ENCODE measurements at regions not wholly inside any gene's neighbourhood (a gene's known extent, or its start where the extent isn't known, plus 50 kb on each side); places are given as distances from the start of the nearest gene placed in this dataset.

DNA sequence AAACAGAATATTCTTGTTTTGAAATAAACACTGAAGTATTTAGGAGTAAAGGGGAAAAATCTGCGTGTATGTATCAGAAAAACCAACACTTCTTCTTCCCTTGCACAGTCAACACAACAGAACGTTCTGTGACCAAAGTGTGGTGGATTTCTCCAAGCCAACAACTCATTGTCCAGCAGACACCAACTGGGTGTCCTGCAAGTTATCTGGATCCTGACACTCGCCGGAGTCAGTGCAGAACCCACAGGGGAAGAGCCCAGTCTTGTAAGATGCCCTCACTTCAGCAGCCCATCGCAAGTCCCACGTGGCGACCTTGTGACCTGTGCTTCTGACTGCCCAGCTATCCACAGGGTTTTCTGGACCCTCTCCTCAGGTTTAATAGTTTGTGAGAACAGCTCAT is 630.7 kb upstream of the ZFP42 start:
- Histone ChIP-seq H3K36me3 (ENCODE audit: control insufficient read depth in 1 of 2, insufficient read depth in 2 of 2, low read length in 1 of 2) (no peaks in the 10 kb centered on the region), H3K4me1 (ENCODE audit: control insufficient read depth in 1 of 2, insufficient read depth in 2 of 2, low read length in 2 of 2) (no peaks in the 10 kb centered on the region), H3K27ac (ENCODE audit: low read depth in 1 of 2, low read length in 2 of 2) (no peak overlapping the region), H3K9me3 (ENCODE audit: control insufficient read depth, low read length) (no peaks in the 10 kb centered on the region), H3K4me3 (ENCODE audit: low read length in 2 of 2) (no peak overlapping the region), H3K27me3 (ENCODE audit: control insufficient read depth in 1 of 2, insufficient read depth in 2 of 2, low read length in 1 of 2) (no peaks in the 10 kb centered on the region)
- WGBS, 2 donors, result 96 to 98% methylated on average over 7 of the region's 7 CpGs
- intact Hi-C loops (cut with DNase I), result no loop called here
- DNase-seq (no peak), ATAC-seq (ENCODE audit: low FRiP score) (no peak)

DNA sequence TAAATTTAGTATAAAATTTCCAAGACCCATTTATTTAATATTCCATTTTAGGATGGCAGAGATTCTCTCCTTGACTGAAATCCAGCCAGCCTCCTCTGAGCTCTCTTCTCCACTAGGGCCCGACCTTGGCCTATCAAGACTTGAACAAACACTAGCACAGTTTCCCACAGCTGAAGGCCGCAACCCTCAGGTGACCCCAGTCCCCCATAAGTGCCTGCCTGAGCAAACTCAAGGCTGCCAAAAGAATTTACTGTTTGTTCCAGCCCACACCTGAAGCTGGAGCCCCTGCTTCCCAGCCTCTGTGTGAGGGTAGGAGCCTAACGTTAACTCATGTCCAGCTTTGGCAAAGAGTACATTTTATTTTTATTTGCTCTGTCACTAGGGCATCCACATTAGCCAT is 629.0 kb upstream of the ZFP42 start:
- no peak overlapping the region for H3K27ac ChIP-seq (ENCODE audit: low read depth in 1 of 2, low read length in 2 of 2)
- H3K27me3 ChIP-seq (ENCODE audit: control insufficient read depth in 1 of 2, insufficient read depth in 2 of 2, low read length in 1 of 2), result no peaks in the 10 kb centered on the region
- intact Hi-C loops (cut with DNase I), result no loop called here
- H3K4me3 ChIP-seq (ENCODE audit: low read length in 2 of 2), result no peak overlapping the region
- WGBS, 2 donors, result 74 to 78% methylated on average over 3 of the region's 3 CpGs
- ATAC-seq (ENCODE audit: low FRiP score) (no peak), DNase-seq (no peak)
- H3K36me3 ChIP-seq (ENCODE audit: control insufficient read depth in 1 of 2, insufficient read depth in 2 of 2, low read length in 1 of 2), result no peaks in the 10 kb centered on the region
- H3K4me1 ChIP-seq (ENCODE audit: control insufficient read depth in 1 of 2, insufficient read depth in 2 of 2, low read length in 2 of 2), result no peaks in the 10 kb centered on the region
- H3K9me3 ChIP-seq (ENCODE audit: control insufficient read depth, low read length), result no peaks in the 10 kb centered on the region

DNA sequence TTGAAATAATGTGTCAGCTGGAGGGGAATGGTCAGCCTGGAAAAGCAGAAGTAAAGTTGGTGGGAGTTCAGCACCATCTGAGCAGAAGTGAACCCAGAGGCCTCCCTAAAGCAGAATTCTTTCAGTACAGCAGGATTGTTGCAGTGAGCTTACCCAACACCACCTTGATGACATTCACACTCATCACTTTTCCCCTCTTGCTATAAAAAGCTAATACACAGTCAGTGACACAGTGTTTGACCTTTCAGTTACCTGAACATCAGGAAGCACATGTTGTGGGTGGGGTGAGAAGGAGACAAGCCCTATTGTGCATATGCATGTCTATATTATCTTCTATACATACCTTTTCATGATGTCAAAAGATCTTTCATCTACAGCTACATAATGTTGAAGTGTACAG is 624.7 kb upstream of the ZFP42 start:
- no peaks in the 10 kb centered on the region for H3K9me3 ChIP-seq (ENCODE audit: control insufficient read depth, low read length)
- no peaks in the 10 kb centered on the region for H3K4me1 ChIP-seq (ENCODE audit: control insufficient read depth in 1 of 2, insufficient read depth in 2 of 2, low read length in 2 of 2)
- H3K27ac ChIP-seq (ENCODE audit: low read depth in 1 of 2, low read length in 2 of 2), result no peak overlapping the region
- no peak overlapping the region for H3K4me3 ChIP-seq (ENCODE audit: low read length in 2 of 2)
- no peaks in the 10 kb centered on the region for H3K27me3 ChIP-seq (ENCODE audit: control insufficient read depth in 1 of 2, insufficient read depth in 2 of 2, low read length in 1 of 2)
- ATAC-seq (ENCODE audit: low FRiP score), result no peak
- no peaks in the 10 kb centered on the region for H3K36me3 ChIP-seq (ENCODE audit: control insufficient read depth in 1 of 2, insufficient read depth in 2 of 2, low read length in 1 of 2)
- intact Hi-C loops (cut with DNase I), result no loop called here
- DNase-seq, result no peak

DNA sequence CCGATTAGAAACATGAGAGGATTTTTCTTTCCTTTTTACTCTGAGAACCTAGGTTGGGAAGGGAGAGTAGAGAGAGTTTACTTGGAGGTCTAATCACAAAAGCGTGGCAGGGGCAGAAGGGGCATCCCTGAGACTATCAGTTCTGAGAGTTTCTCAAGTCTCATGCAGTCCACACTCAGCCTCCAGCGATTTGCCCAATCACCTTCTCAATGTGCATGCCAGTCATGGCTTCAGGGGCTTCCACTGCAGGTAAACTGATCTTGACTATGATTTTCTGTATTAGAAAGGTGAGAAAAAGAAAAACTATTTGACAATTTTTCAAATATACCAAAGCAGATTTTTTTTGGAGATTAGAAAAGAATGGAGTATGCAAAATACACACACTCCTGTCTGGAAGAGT is 617.1 kb upstream of the ZFP42 start:
- intact Hi-C loops (cut with DNase I), result no loop called here
- Histone ChIP-seq H3K36me3 (ENCODE audit: control insufficient read depth in 1 of 2, insufficient read depth in 2 of 2, low read length in 1 of 2) (no peaks in the 10 kb centered on the region), H3K27me3 (ENCODE audit: control insufficient read depth in 1 of 2, insufficient read depth in 2 of 2, low read length in 1 of 2) (no peaks in the 10 kb centered on the region), H3K4me1 (ENCODE audit: control insufficient read depth in 1 of 2, insufficient read depth in 2 of 2, low read length in 2 of 2) (no peaks in the 10 kb centered on the region), H3K4me3 (ENCODE audit: low read length in 2 of 2) (no peak overlapping the region), H3K27ac (ENCODE audit: low read depth in 1 of 2, low read length in 2 of 2) (no peak overlapping the region), H3K9me3 (ENCODE audit: control insufficient read depth, low read length) (no peaks in the 10 kb centered on the region)
- no peak for DNase-seq
- WGBS, 2 donors, result 20 to 31% methylated on average over 3 of the region's 3 CpGs
- ATAC-seq (ENCODE audit: low FRiP score), result no peak

DNA sequence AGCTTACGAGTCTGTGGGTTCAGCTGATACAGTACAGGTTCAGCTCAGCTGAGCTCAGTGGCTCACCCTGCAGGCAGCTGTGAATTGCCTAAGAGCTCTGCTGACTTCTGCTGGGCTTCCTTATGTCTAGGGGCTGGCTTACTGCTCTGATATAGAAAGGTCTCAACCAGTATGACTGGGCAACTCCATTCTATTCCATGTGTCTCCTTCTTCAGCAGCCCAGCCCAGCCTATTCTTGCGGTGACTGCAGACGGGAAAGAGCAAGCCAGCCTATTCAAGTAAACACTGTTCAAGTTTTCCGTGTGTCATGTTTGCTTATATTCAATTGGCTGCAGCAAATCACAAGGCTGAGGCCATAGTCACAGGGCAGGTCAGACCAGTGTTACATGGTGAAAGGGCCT is 615.4 kb upstream of the ZFP42 start:
- WGBS, 2 donors, result 89 to 92% methylated on average over 4 of the region's 4 CpGs
- Histone ChIP-seq H3K27ac (ENCODE audit: low read depth in 1 of 2, low read length in 2 of 2) (no peak overlapping the region), H3K9me3 (ENCODE audit: control insufficient read depth, low read length) (no peaks in the 10 kb centered on the region), H3K4me3 (ENCODE audit: low read length in 2 of 2) (no peak overlapping the region), H3K36me3 (ENCODE audit: control insufficient read depth in 1 of 2, insufficient read depth in 2 of 2, low read length in 1 of 2) (no peaks in the 10 kb centered on the region), H3K27me3 (ENCODE audit: control insufficient read depth in 1 of 2, insufficient read depth in 2 of 2, low read length in 1 of 2) (no peaks in the 10 kb centered on the region), H3K4me1 (ENCODE audit: control insufficient read depth in 1 of 2, insufficient read depth in 2 of 2, low read length in 2 of 2) (no peaks in the 10 kb centered on the region)
- intact Hi-C loops (cut with DNase I), result no loop called here
- no peak for DNase-seq
- ATAC-seq (ENCODE audit: low FRiP score), result no peak

DNA sequence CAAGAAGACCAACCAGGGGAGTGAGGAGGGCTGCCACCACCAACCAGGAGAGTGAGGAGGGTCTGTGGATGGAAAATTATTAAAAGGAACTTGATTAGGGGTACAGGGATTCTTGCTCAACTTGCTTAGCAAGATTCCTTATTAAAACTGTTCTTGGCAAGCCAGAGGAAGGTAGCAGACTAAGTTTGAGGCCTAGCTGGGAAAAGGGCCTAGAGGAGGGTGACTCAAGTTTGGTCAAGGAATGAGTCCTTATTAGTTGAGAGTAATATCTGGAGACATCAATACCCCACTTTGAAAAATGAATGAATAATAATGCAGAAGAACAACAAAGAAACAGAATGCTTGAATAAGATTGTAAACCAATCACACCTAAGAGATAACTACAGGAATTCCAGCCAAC is 612.4 kb upstream of the ZFP42 start:
- H3K27ac ChIP-seq (ENCODE audit: low read depth in 1 of 2, low read length in 2 of 2), result no peak overlapping the region
- DNase-seq (no peak), ATAC-seq (ENCODE audit: low FRiP score) (no peak)
- no peaks in the 10 kb centered on the region for H3K36me3 ChIP-seq (ENCODE audit: control insufficient read depth in 1 of 2, insufficient read depth in 2 of 2, low read length in 1 of 2)
- H3K4me3 ChIP-seq (ENCODE audit: low read length in 2 of 2), result no peak overlapping the region
- intact Hi-C loops (cut with DNase I), result no loop called here
- H3K27me3 ChIP-seq (ENCODE audit: control insufficient read depth in 1 of 2, insufficient read depth in 2 of 2, low read length in 1 of 2), result no peaks in the 10 kb centered on the region
- H3K4me1 ChIP-seq (ENCODE audit: control insufficient read depth in 1 of 2, insufficient read depth in 2 of 2, low read length in 2 of 2), result no peaks in the 10 kb centered on the region
- no peaks in the 10 kb centered on the region for H3K9me3 ChIP-seq (ENCODE audit: control insufficient read depth, low read length)

DNA sequence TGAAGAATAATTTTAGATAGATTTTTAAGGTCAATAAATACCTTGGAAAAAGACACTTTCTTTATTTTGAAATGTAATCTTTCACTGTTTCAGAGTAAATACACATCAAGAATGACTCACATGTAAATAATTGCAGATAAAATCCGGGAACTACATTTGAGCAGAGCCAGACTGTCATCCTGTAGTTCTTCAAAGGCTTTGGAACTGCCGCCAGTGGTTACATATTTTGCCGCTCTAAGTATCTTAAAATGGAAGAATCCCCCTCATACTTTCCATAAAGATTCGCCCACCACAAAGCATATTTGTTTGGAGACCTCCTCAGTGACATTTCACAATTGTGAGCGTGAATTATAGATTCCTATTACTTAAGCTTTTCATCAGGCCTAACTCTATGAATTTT is 607.8 kb upstream of the ZFP42 start:
- Histone ChIP-seq H3K27me3 (ENCODE audit: control insufficient read depth in 1 of 2, insufficient read depth in 2 of 2, low read length in 1 of 2) (no peaks in the 10 kb centered on the region), H3K36me3 (ENCODE audit: control insufficient read depth in 1 of 2, insufficient read depth in 2 of 2, low read length in 1 of 2) (no peaks in the 10 kb centered on the region), H3K4me1 (ENCODE audit: control insufficient read depth in 1 of 2, insufficient read depth in 2 of 2, low read length in 2 of 2) (peaks cover 0 to 2% of the 10 kb centered on the region in 2 donors), H3K9me3 (ENCODE audit: control insufficient read depth, low read length) (peaks cover 2% of the 10 kb centered on the region), H3K27ac (ENCODE audit: low read depth in 1 of 2, low read length in 2 of 2) (no peak overlapping the region), H3K4me3 (ENCODE audit: low read length in 2 of 2) (no peak overlapping the region)
- 86 to 91% methylated on average over 5 of the region's 5 CpGs for WGBS, 2 donors
- ATAC-seq (ENCODE audit: low FRiP score) (no peak), DNase-seq (no peak)
- intact Hi-C loops (cut with DNase I), result no loop called here

DNA sequence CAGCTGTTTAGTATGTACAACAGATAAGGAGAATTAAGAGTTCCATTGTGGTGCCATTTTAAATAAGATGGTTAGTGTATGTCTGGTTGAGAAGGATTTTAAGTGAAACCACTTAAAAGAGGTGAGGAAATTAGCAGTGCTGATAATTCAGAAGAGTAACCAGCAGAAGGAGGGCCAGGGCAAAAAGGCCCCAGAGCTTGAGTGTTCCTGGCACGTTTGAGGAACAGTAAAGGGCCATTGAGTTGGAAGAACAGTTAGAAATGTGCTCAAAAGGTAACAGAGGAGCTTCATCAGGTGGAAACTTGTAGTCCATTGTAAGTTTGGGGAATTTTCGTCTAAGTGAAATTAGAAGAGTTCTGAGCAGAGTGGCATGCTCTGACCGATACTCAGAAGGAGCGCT is 606.2 kb upstream of the ZFP42 start:
- Histone ChIP-seq H3K4me3 (ENCODE audit: low read length in 2 of 2) (no peak overlapping the region), H3K36me3 (ENCODE audit: control insufficient read depth in 1 of 2, insufficient read depth in 2 of 2, low read length in 1 of 2) (no peaks in the 10 kb centered on the region), H3K9me3 (ENCODE audit: control insufficient read depth, low read length) (peaks cover 2% of the 10 kb centered on the region), H3K4me1 (ENCODE audit: control insufficient read depth in 1 of 2, insufficient read depth in 2 of 2, low read length in 2 of 2) (peaks cover 0 to 2% of the 10 kb centered on the region in 2 donors), H3K27me3 (ENCODE audit: control insufficient read depth in 1 of 2, insufficient read depth in 2 of 2, low read length in 1 of 2) (no peaks in the 10 kb centered on the region), H3K27ac (ENCODE audit: low read depth in 1 of 2, low read length in 2 of 2) (no peak overlapping the region)
- intact Hi-C loops (cut with DNase I), result no loop called here
- ATAC-seq (ENCODE audit: low FRiP score) (no peak), DNase-seq (no peak)
- WGBS, 2 donors, result 91% methylated on average over 4 of the region's 4 CpGs

DNA sequence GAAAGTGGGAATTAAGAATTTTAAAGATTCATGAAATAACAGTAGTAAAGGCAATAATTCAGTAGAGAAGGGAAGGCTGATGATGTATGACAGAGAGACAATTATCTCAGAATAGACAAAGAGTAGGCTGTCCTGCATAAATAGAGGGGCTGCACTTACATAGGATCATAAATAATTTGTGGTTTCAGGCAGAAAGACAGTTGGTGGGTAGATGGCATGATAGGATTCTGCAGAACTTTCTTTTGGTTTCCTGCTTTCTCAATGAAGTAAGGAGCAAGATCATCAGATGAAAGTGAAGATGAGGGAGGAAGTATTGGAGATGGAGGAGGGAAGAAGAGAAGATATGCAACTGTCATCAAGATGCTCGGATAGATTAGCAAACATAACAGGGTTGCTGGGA is 604.9 kb upstream of the ZFP42 start:
- DNase-seq (no peak), ATAC-seq (ENCODE audit: low FRiP score) (no peak)
- no peaks in the 10 kb centered on the region for H3K27me3 ChIP-seq (ENCODE audit: control insufficient read depth in 1 of 2, insufficient read depth in 2 of 2, low read length in 1 of 2)
- H3K4me1 ChIP-seq (ENCODE audit: control insufficient read depth in 1 of 2, insufficient read depth in 2 of 2, low read length in 2 of 2), result peaks cover 0 to 2% of the 10 kb centered on the region in 2 donors
- no peak overlapping the region for H3K27ac ChIP-seq (ENCODE audit: low read depth in 1 of 2, low read length in 2 of 2)
- 91 to 97% methylated on average over 1 of the region's 1 CpG for WGBS, 2 donors
- peaks cover 2% of the 10 kb centered on the region for H3K9me3 ChIP-seq (ENCODE audit: control insufficient read depth, low read length)
- no peak overlapping the region for H3K4me3 ChIP-seq (ENCODE audit: low read length in 2 of 2)
- intact Hi-C loops (cut with DNase I), result loop anchor here in 1 of 2 donors (10.0 kb wide), 1 partner anchor 184 kb away; no protein-coding TSS in a partner anchor
- no peaks in the 10 kb centered on the region for H3K36me3 ChIP-seq (ENCODE audit: control insufficient read depth in 1 of 2, insufficient read depth in 2 of 2, low read length in 1 of 2)

All from aorta (tissue), 5 donors.